ENCODE measurements at regions not wholly inside any gene's neighbourhood (a gene's known extent, or its start where the extent isn't known, plus 50 kb on each side); places are given as distances from the start of the nearest gene placed in this dataset.

DNA sequence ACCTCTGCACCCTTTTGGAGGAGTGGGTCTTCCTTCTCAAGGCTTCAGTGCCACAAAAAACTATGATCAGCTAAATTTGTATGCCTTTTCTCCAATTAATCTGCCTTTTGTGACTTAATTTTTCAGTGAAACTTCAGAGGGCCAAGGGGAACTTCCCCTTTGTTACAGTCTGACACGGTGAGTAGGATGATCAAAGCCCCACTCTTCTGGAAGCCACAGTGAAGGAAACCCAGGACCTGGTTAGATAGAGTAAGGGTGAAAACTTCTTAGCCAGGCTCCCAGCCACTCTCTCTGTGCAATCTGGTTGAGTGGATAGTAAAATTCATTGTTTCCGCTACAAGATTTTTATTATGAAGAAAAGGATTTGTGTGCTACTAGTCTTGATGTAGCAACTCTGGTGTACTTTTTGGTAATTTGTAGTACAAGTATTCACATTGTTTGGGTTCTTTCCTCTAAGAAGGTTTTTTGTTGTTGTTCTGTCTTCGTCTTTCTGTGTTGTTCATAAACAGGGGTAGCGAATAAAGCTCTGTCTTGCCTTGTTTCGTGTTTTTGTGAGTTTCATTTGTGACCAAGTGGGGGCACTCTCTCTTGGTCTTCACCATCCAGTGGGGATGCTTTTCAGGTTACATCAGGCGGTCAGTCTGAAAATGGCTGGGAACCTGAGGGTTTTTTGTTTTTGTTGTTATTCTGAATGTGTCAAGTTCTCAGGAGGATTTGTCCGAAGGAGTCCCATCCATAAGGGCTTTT, 268.5 kb upstream of the NPSR1 start:
- 0 out of 2 replicates have a peak overlapping the region, but pooled peaks have one; percentile 45 for H2AFZ ChIP-seq (ENCODE audit: low read length)
- H3K36me3 ChIP-seq (ENCODE audit: control insufficient read depth in 2 of 4, insufficient read depth in 4 of 4, low read length in 3 of 4): no peaks in the 10 kb centered on the region
- H3K27me3 ChIP-seq (replicated peaks in 1 of 4; ENCODE audit: control insufficient read depth in 3 of 4, extremely low read depth in 1 of 4, insufficient read depth in 3 of 4, low read length in 3 of 4): no peaks in the 10 kb centered on the region
- FAIRE-seq (peak; percentile 57), DNase-seq (ENCODE audit: low read depth in 1 of 2, low spot score in 2 of 2) (no peak)
- H3K79me2 ChIP-seq (ENCODE audit: control insufficient read depth in 1 of 2, insufficient read depth in 2 of 2, low read length in 2 of 2): no peaks in the 10 kb centered on the region
- no peaks in the 10 kb centered on the region for H3K9me3 ChIP-seq (ENCODE audit: insufficient read depth in 2 of 2, low read depth in 1 of 2, low read length in 1 of 2)
- H4K8ac ChIP-seq (ENCODE audit: extremely low read depth, insufficient read depth, low read length): no peak overlapping the region
- no peak overlapping the region for H2BK5ac ChIP-seq (ENCODE audit: low read depth, low read length)
- H2BK20ac ChIP-seq (ENCODE audit: low read length): 0 out of 2 replicates have a peak overlapping the region, but pooled peaks have one; percentile 72
- H3K79me1 ChIP-seq (ENCODE audit: low read depth, low read length): no peaks in the 10 kb centered on the region
- H3K14ac ChIP-seq (ENCODE audit: insufficient read length): no peak overlapping the region
- no peak overlapping the region for H2BK12ac ChIP-seq (ENCODE audit: low read depth, low read length)
- H3K9ac ChIP-seq (replicated peaks in 1 of 4; ENCODE audit: extremely low read depth in 1 of 4, low read depth in 3 of 4, low read length in 3 of 4): no peak overlapping the region
- H2AK5ac ChIP-seq (ENCODE audit: low read depth, low read length): no peak overlapping the region
- WGBS, 2 experiments (ENCODE audit: extremely low coverage in 1 of 2, insufficient coverage in 1 of 2, insufficient read length in 1 of 2, insufficient replicate concordance in 2 of 2, low coverage in 1 of 2, low lambda C conversion rate in 2 of 2, missing lambda C conversion rate in 1 of 2): 85% methylated on average over 7 of the region's 7 CpGs; no CpG with 5 or more reads in 1 of the 2 experiments
- ChIA-PET POLR2A (ENCODE audit: partially characterized antibody) (no interaction called here), CTCF (ENCODE audit: partially characterized antibody) (interaction anchor here (1.0 to 1.3 kb wide), 2 partner anchors 12 to 47 kb away, joined by 3 to 5 read pairs; no protein-coding TSS in a partner anchor)
- H3K27ac ChIP-seq (ENCODE audit: low read depth, low read length): no peak overlapping the region
- H4K20me1 ChIP-seq (replicated peaks in 1 of 2; ENCODE audit: control insufficient read depth in 1 of 2, insufficient read depth in 2 of 2, low read length in 2 of 2): no peaks in the 10 kb centered on the region
- no peak overlapping the region for H3K23ac ChIP-seq (ENCODE audit: insufficient read length)
- no peak overlapping the region for H2BK15ac ChIP-seq (ENCODE audit: low read length)
- H3K4me3 ChIP-seq (ENCODE audit: extremely low read depth in 1 of 4, insufficient read depth in 2 of 4, low read depth in 3 of 4, low read length in 4 of 4): no peak overlapping the region
- H3K4me1 ChIP-seq (replicated peaks in 1 of 4; ENCODE audit: control insufficient read depth in 3 of 4, insufficient read depth in 4 of 4, low read length in 3 of 4): peaks cover 0 to 12% (median 0%) of the 10 kb centered on the region in 4 experiments; a peak in 3 of 7 replicates
- H3K18ac ChIP-seq (ENCODE audit: extremely low read depth, low read length): no peak overlapping the region
- H3K56ac ChIP-seq (replicated peaks; ENCODE audit: insufficient read length, low read depth, low read length): no peak overlapping the region
- H4K5ac ChIP-seq (ENCODE audit: insufficient read length, low read depth, low read length): no peak overlapping the region
- no peak overlapping the region for H4K91ac ChIP-seq (replicated peaks; ENCODE audit: insufficient read length, low read length)
- no peak overlapping the region for H2BK120ac ChIP-seq (replicated peaks; ENCODE audit: low read depth, low read length)
- no peaks in the 10 kb centered on the region for H3K23me2 ChIP-seq (ENCODE audit: low read depth, low read length)
- no peak overlapping the region for H3K4ac ChIP-seq (replicated peaks; ENCODE audit: insufficient read length, low read depth, low read length)
- H3K4me2 ChIP-seq (ENCODE audit: insufficient read depth in 1 of 2, low read depth in 2 of 2, low read length in 2 of 2): no peak overlapping the region
- TF ChIP-seq TEAD4 (IDR thresholded peaks at IDR 0.05; ENCODE audit: low read depth, low read length): no peak
- peak; percentile 37 to 49; a peak in 3 of 4 replicates for TF ChIP-seq RAD21 (IDR thresholded peaks at IDR 0.05 in 1 of 2, conservative IDR thresholded peaks at IDR 0.05 in 1 of 2; ENCODE audit: low read depth in 2 of 2, low read length in 2 of 2)
- TF ChIP-seq MAFK (IDR thresholded peaks at IDR 0.05; ENCODE audit: low read depth, low read length): no peak
- no peak for TF ChIP-seq RFX5 (IDR thresholded peaks at IDR 0.05; ENCODE audit: borderline replicate concordance, low read depth, low read length)
- TF ChIP-seq HDAC2 (IDR thresholded peaks at IDR 0.05; ENCODE audit: borderline replicate concordance in 1 of 2, low read depth in 2 of 2, low read length in 2 of 2): no peak
- no peak for TF ChIP-seq GTF2F1 (IDR thresholded peaks at IDR 0.05; ENCODE audit: borderline replicate concordance, low read depth, low read length)
- TF ChIP-seq, protein P1, sequence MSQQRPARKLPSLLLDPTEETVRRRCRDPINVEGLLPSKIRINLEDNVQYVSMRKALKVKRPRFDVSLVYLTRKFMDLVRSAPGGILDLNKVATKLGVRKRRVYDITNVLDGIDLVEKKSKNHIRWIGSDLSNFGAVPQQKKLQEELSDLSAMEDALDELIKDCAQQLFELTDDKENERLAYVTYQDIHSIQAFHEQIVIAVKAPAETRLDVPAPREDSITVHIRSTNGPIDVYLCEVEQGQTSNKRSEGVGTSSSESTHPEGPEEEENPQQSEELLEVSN (IDR thresholded peaks at IDR 0.05): no peak
- no peak for TF ChIP-seq CTBP2 (IDR thresholded peaks at IDR 0.05; ENCODE audit: borderline replicate concordance, insufficient read depth, insufficient read length, low read length)
- TF ChIP-seq CHD1 (IDR thresholded peaks at IDR 0.05; ENCODE audit: low read depth, low read length): no peak

All from H1 (cell line).